Endothelial cell (in vitro differentiated cells): ENCODE measurements at regions not wholly inside any gene's neighbourhood (a gene's known extent, or its start where the extent isn't known, plus 50 kb on each side); places are given as distances from the start of the nearest gene placed in this dataset.

Source experiments
- DNase-seq: peaks from one replicate; pipeline ENCODE4 v3.0.0; 2021; ENCODE audit warnings: low spot score
- H3K27ac Mint-ChIP-seq: one replicate; pipeline ENCODE4 v1.8.0; 2021; ENCODE audit warnings: mixed read lengths, inconsistent platforms; ENCODE audit not compliant: unreplicated experiment
- H3K27me3 Mint-ChIP-seq: one replicate; pipeline ENCODE4 v1.8.0; 2021; ENCODE audit warnings: mild to moderate bottlenecking, moderate library complexity, mixed read lengths, inconsistent platforms; ENCODE audit not compliant: unreplicated experiment
- H3K36me3 Mint-ChIP-seq: one replicate; pipeline ENCODE4 v1.8.0; 2021; ENCODE audit warnings: mild to moderate bottlenecking, low read depth, mixed read lengths, inconsistent platforms; ENCODE audit not compliant: unreplicated experiment
- H3K4me1 Mint-ChIP-seq: one replicate; pipeline ENCODE4 v1.8.0; 2021; ENCODE audit warnings: mild to moderate bottlenecking, mixed read lengths, inconsistent platforms; ENCODE audit not compliant: unreplicated experiment
- H3K4me3 Mint-ChIP-seq: one replicate; pipeline ENCODE4 v1.8.0; 2021; ENCODE audit warnings: mild to moderate bottlenecking, mixed read lengths, inconsistent platforms; ENCODE audit not compliant: unreplicated experiment
- H3K9me3 Mint-ChIP-seq: one replicate; pipeline ENCODE4 v1.8.0; 2021; ENCODE audit warnings: mixed read lengths, inconsistent platforms; ENCODE audit not compliant: unreplicated experiment
- TF ChIP-seq, protein P1 (sequence below): fragments of 200-600 bp; sonication (generic); IDR thresholded peaks from one replicate; pipeline ENCODE4 v1.5.0; 2021; ENCODE audit warnings: antibody characterized with exemption; ENCODE audit not compliant: unreplicated experiment

DNA sequence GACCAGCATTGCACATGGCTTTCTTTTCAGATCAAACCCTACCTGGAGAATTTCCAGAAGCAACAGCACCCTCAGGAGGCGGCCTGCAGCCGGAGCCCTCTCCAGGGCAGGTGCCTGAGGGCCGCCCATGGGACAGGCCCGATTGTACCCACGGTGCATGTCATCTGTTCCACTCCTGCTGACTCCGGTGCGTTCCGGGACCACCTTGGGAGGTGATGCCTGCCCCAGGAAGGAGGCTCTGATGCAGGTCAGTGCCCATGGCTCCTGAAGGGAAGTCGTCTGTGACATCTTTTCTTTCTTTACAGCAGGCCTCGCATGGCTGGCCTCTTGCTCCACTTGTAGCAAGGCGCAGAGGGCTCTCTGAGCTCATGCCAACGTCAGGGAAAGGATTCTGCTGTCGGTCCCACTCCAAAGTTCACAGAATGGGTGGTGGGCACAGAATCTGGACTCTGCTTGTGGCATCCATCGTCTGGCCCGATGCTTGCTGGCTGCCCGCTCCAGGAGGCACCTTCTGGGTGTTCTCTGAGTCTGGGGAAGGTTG, 160.7 kb upstream of the RTL1 start:
- peaks cover 6% of the 10 kb centered on the region for H3K9me3 Mint-ChIP-seq
- TF ChIP-seq, protein P1, sequence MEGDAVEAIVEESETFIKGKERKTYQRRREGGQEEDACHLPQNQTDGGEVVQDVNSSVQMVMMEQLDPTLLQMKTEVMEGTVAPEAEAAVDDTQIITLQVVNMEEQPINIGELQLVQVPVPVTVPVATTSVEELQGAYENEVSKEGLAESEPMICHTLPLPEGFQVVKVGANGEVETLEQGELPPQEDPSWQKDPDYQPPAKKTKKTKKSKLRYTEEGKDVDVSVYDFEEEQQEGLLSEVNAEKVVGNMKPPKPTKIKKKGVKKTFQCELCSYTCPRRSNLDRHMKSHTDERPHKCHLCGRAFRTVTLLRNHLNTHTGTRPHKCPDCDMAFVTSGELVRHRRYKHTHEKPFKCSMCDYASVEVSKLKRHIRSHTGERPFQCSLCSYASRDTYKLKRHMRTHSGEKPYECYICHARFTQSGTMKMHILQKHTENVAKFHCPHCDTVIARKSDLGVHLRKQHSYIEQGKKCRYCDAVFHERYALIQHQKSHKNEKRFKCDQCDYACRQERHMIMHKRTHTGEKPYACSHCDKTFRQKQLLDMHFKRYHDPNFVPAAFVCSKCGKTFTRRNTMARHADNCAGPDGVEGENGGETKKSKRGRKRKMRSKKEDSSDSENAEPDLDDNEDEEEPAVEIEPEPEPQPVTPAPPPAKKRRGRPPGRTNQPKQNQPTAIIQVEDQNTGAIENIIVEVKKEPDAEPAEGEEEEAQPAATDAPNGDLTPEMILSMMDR = no peak
- H3K27ac Mint-ChIP-seq = no peak overlapping the region
- peaks cover 3% of the 10 kb centered on the region for H3K36me3 Mint-ChIP-seq
- H3K27me3 Mint-ChIP-seq = peaks cover 7% of the 10 kb centered on the region
- H3K4me3 Mint-ChIP-seq = no peak overlapping the region
- DNase-seq = no peak
- H3K4me1 Mint-ChIP-seq = peaks cover 8% of the 10 kb centered on the region

DNA sequence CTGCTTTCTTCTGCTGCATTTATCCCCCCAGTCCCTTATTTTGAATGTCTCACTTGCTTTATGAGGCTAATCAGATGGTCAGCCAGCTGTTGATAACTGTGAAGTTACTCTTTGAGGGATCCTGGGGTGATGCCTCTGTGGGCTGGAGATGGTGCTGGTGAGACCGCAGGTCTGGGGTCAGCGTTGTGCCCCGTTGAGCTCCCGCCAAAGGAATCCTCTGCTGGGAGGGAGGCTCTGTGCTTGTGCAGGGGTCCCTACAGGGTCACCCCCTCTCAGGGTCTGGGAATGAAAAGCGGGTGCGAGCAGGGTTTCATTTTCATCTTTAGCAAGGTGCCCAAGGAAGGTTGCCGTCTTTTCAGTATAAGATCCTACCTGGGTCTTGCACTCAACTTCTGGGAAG, 161.2 kb upstream of the RTL1 start:
- Mint-ChIP-seq H3K4me1 (peaks cover 8% of the 10 kb centered on the region), H3K27me3 (peaks cover 10% of the 10 kb centered on the region), H3K4me3 (no peak overlapping the region), H3K27ac (no peak overlapping the region), H3K9me3 (peaks cover 6% of the 10 kb centered on the region), H3K36me3 (peaks cover 3% of the 10 kb centered on the region)
- TF ChIP-seq, protein P1 = no peak
- DNase-seq = no peak

DNA sequence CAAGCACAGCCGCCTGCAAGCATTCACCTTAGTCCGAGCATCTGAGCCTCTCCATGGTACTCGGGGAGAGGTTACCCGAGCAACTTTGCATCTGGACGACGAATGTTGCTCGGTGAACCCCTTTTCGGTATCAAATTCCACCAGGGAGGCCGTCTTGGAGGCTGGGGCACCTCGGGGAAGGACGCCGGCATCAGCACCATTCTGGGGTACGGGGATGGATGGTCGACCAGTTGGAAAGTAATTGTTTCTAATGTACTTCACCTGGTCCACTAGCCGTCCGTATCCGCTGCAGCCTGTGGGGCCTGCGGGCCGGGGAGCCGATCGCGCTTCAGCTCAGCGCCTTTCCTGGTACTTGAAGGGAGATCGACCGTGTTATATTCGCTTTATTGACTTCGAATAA, 161.7 kb upstream of the RTL1 start:
- DNase-seq = no peak
- Mint-ChIP-seq H3K36me3 (peaks cover 3% of the 10 kb centered on the region), H3K4me1 (peaks cover 8% of the 10 kb centered on the region), H3K9me3 (peaks cover 6% of the 10 kb centered on the region), H3K4me3 (no peak overlapping the region), H3K27me3 (peaks cover 10% of the 10 kb centered on the region), H3K27ac (no peak overlapping the region)
- TF ChIP-seq, protein P1 = no peak

DNA sequence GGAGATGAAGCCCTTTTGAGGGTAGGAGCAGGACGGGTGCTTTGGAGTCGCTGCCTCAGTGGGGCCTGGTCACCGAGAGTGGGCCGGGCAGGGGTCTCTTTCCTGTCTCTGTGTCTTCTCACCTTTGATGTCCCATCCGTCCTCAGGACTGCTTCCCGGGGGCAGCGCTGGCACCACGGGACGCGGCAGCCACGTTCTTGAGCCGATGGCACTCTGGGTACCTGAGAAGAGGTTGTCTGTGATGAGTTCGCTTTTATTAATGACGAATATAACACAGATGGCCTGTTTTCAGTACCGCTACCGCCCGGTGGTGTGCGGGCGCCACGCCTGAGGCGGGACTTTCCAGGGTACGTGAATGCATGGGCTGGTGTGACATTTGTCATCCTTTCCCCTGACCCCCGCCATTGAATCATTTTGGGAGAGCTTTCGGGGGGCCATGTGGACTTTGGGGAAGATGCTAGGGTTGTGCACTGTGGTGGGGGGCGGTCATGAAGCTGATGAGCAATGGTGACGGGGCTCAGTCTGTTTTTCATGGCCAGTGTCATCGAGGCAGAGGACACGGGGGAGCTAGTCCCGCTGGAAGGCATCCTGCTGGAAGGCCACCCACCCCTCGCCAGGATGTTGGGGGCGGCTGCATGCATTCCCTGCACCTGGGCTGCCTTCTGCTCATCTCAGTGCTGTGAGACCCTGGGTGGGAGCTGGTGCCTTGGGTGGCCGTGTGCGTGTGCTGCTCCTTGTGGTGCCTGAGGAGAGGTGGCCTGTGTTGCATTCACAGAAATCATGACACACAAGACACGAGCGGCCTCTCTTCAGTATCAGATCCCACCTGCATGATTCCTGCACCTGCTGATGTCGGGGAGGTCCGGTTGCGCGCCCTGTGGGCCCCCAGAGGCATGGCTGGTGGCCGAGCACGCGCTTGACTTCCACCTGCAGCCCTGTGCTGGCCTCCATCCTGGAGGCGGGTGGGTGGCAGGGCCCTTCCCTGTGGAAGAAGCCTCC, 162.5 kb upstream of the RTL1 start:
- peaks cover 3% of the 10 kb centered on the region for H3K36me3 Mint-ChIP-seq
- H3K27me3 Mint-ChIP-seq = peaks cover 10% of the 10 kb centered on the region
- peaks cover 8% of the 10 kb centered on the region for H3K4me1 Mint-ChIP-seq
- no peak for DNase-seq
- no peak overlapping the region for H3K4me3 Mint-ChIP-seq
- no peak overlapping the region for H3K27ac Mint-ChIP-seq
- TF ChIP-seq, protein P1 = no peak
- H3K9me3 Mint-ChIP-seq = peaks cover 6% of the 10 kb centered on the region
